Activated CD4-positive, alpha-beta memory T cell treated with anti-CD3 and anti-CD28 coated beads, Interleukin-2, amount 10 ng/mL, durations not matched to agents 7 days and 5 days (primary cell): ENCODE measurements at regions not wholly inside any gene's neighbourhood (a gene's known extent, or its start where the extent isn't known, plus 50 kb on each side); places are given as distances from the start of the nearest gene placed in this dataset.

Experiments
- CTCF ChIA-PET: fragments of 350-600 bp; sonication (Branson Sonifier 250); formaldehyde crosslinking; loops from one replicate; lab custom pipeline; 2021; ENCODE audit warnings: antibody characterized with exemption, inconsistent platforms; lab: Charles Lee
- POLR2A ChIA-PET: fragments of 350-600 bp; sonication (Branson Sonifier 250); formaldehyde crosslinking; loops from one replicate; lab custom pipeline; 2021; ENCODE audit warnings: antibody characterized with exemption; lab: Charles Lee
- DNase-seq: peaks from one replicate; pipeline ENCODE4 v3.0.0-alpha.2; 2020
- H3K27ac Mint-ChIP-seq: one replicate; pipeline ENCODE4 v1.8.0; 2021; ENCODE audit warnings: mild to moderate bottlenecking, mixed read lengths
- H3K27me3 Mint-ChIP-seq: one replicate; pipeline ENCODE4 v1.8.0; 2021; ENCODE audit warnings: mixed read lengths
- H3K36me3 Mint-ChIP-seq: one replicate; pipeline ENCODE4 v1.8.0; 2021; ENCODE audit warnings: low read depth, mixed read lengths
- H3K4me1 Mint-ChIP-seq: one replicate; pipeline ENCODE4 v1.8.0; 2021; ENCODE audit warnings: mixed read lengths
- H3K4me3 Mint-ChIP-seq: one replicate; pipeline ENCODE4 v1.8.0; 2021; ENCODE audit warnings: mild to moderate bottlenecking, mixed read lengths
- H3K9me3 Mint-ChIP-seq: one replicate; pipeline ENCODE4 v1.8.0; 2021; ENCODE audit warnings: mixed read lengths

GRCh38 chr5:35363387-35363965, 133.2 kb upstream of the PRLR start:
- ChIA-PET POLR2A (no interaction called here), CTCF (no interaction called here)
- no peaks in the 10 kb centered on the region for H3K4me1 Mint-ChIP-seq

GRCh38 chr5:35362772-35363171, 132.5 kb upstream of the PRLR start:
- Mint-ChIP-seq H3K9me3 (no peaks in the 10 kb centered on the region), H3K27ac (no peak overlapping the region), H3K27me3 (peaks cover 10% of the 10 kb centered on the region), H3K36me3 (no peaks in the 10 kb centered on the region), H3K4me1 (no peaks in the 10 kb centered on the region), H3K4me3 (no peak overlapping the region)
- POLR2A ChIA-PET: no interaction called here
- CTCF ChIA-PET: no interaction called here
- no peak for DNase-seq

More at GRCh38 chr5:35363387-35363965, 133.2 kb upstream of the PRLR start:
- Mint-ChIP-seq H3K4me3 (no peak overlapping the region), H3K27ac (no peak overlapping the region), H3K9me3 (no peaks in the 10 kb centered on the region), H3K27me3 (peaks cover 10% of the 10 kb centered on the region), H3K36me3 (no peaks in the 10 kb centered on the region)
- DNase-seq: no peak

GRCh38 chr5:35360671-35361070, 130.4 kb upstream of the PRLR start:
- Mint-ChIP-seq H3K4me1 (no peaks in the 10 kb centered on the region), H3K27me3 (peaks cover 2% of the 10 kb centered on the region), H3K27ac (no peak overlapping the region), H3K4me3 (no peak overlapping the region), H3K36me3 (no peaks in the 10 kb centered on the region), H3K9me3 (no peaks in the 10 kb centered on the region)
- ChIA-PET CTCF (no interaction called here), POLR2A (no interaction called here)
- DNase-seq: no peak

GRCh38 chr5:35359859-35360258, 129.6 kb upstream of the PRLR start:
- H3K27me3 Mint-ChIP-seq: peaks cover 2% of the 10 kb centered on the region
- no peaks in the 10 kb centered on the region for H3K9me3 Mint-ChIP-seq
- no peak overlapping the region for H3K27ac Mint-ChIP-seq
- ChIA-PET POLR2A (no interaction called here), CTCF (no interaction called here)
- H3K4me3 Mint-ChIP-seq: no peak overlapping the region
- no peaks in the 10 kb centered on the region for H3K36me3 Mint-ChIP-seq
- no peaks in the 10 kb centered on the region for H3K4me1 Mint-ChIP-seq
- DNase-seq: no peak

GRCh38 chr5:35357973-35358372, 127.7 kb upstream of the PRLR start:
- Mint-ChIP-seq H3K4me1 (no peaks in the 10 kb centered on the region), H3K27me3 (peaks cover 2% of the 10 kb centered on the region), H3K27ac (no peak overlapping the region), H3K9me3 (peaks cover 2% of the 10 kb centered on the region), H3K36me3 (no peaks in the 10 kb centered on the region), H3K4me3 (no peak overlapping the region)
- ChIA-PET POLR2A (no interaction called here), CTCF (no interaction called here)
- DNase-seq: no peak

- CTCF ChIA-PET: no interaction called here
- DNase-seq: no peak
- Mint-ChIP-seq H3K27ac (no peak overlapping the region), H3K4me1 (no peaks in the 10 kb centered on the region), H3K27me3 (no peaks in the 10 kb centered on the region), H3K4me3 (no peak overlapping the region), H3K9me3 (peaks cover 12% of the 10 kb centered on the region), H3K36me3 (no peaks in the 10 kb centered on the region)
- POLR2A ChIA-PET: no interaction called here
Observed at GRCh38 chr5:35356725-35357124, 126.4 kb upstream of the PRLR start.

GRCh38 chr5:35354751-35355150, 124.5 kb upstream of the PRLR start:
- CTCF ChIA-PET: no interaction called here
- DNase-seq: no peak
- H3K27ac Mint-ChIP-seq: no peak overlapping the region
- peaks cover 15% of the 10 kb centered on the region for H3K9me3 Mint-ChIP-seq
- POLR2A ChIA-PET: no interaction called here
- H3K36me3 Mint-ChIP-seq: no peaks in the 10 kb centered on the region
- no peak overlapping the region for H3K4me3 Mint-ChIP-seq
- H3K27me3 Mint-ChIP-seq: peaks cover 2% of the 10 kb centered on the region
- H3K4me1 Mint-ChIP-seq: no peaks in the 10 kb centered on the region

- CTCF ChIA-PET: no interaction called here
Observed at GRCh38 chr5:35345222-35345621, 114.9 kb upstream of the PRLR start.

GRCh38 chr5:35342664-35343063, 112.4 kb upstream of the PRLR start:
- H3K4me3 Mint-ChIP-seq: no peak overlapping the region
- H3K27ac Mint-ChIP-seq: no peak overlapping the region
- H3K36me3 Mint-ChIP-seq: no peaks in the 10 kb centered on the region
- H3K4me1 Mint-ChIP-seq: no peaks in the 10 kb centered on the region
- H3K9me3 Mint-ChIP-seq: no peaks in the 10 kb centered on the region
- peaks cover 2% of the 10 kb centered on the region for H3K27me3 Mint-ChIP-seq
- no peak for DNase-seq
- CTCF ChIA-PET: no interaction called here
- POLR2A ChIA-PET: no interaction called here

More at GRCh38 chr5:35345222-35345621, 114.9 kb upstream of the PRLR start:
- no peak overlapping the region for H3K4me3 Mint-ChIP-seq
- no peak overlapping the region for H3K27ac Mint-ChIP-seq
- DNase-seq: no peak
- no peaks in the 10 kb centered on the region for H3K36me3 Mint-ChIP-seq
- peaks cover 3% of the 10 kb centered on the region for H3K9me3 Mint-ChIP-seq
- H3K27me3 Mint-ChIP-seq: peaks cover 2% of the 10 kb centered on the region
- no peaks in the 10 kb centered on the region for H3K4me1 Mint-ChIP-seq
- POLR2A ChIA-PET: no interaction called here

- Mint-ChIP-seq H3K4me3 (no peak overlapping the region), H3K9me3 (no peaks in the 10 kb centered on the region), H3K27me3 (peaks cover 2% of the 10 kb centered on the region)
Observed at GRCh38 chr5:35341189-35341588, 110.9 kb upstream of the PRLR start.

GRCh38 chr5:35339616-35340100, 109.4 kb upstream of the PRLR start:
- ChIA-PET POLR2A (no interaction called here), CTCF (no interaction called here)

More at GRCh38 chr5:35341189-35341588, 110.9 kb upstream of the PRLR start:
- no peak for DNase-seq
- Mint-ChIP-seq H3K27ac (no peak overlapping the region), H3K36me3 (no peaks in the 10 kb centered on the region), H3K4me1 (no peaks in the 10 kb centered on the region)
- POLR2A ChIA-PET: no interaction called here
- CTCF ChIA-PET: no interaction called here

GRCh38 chr5:35339006-35339405, 108.7 kb upstream of the PRLR start:
- no peaks in the 10 kb centered on the region for H3K36me3 Mint-ChIP-seq
- H3K4me3 Mint-ChIP-seq: no peak overlapping the region
- POLR2A ChIA-PET: no interaction called here
- H3K4me1 Mint-ChIP-seq: no peaks in the 10 kb centered on the region
- CTCF ChIA-PET: no interaction called here
- peaks cover 2% of the 10 kb centered on the region for H3K27me3 Mint-ChIP-seq
- DNase-seq: no peak
- no peak overlapping the region for H3K27ac Mint-ChIP-seq
- H3K9me3 Mint-ChIP-seq: no peaks in the 10 kb centered on the region

More at GRCh38 chr5:35339616-35340100, 109.4 kb upstream of the PRLR start:
- no peak for DNase-seq
- H3K4me3 Mint-ChIP-seq: no peak overlapping the region
- peaks cover 2% of the 10 kb centered on the region for H3K27me3 Mint-ChIP-seq
- H3K27ac Mint-ChIP-seq: no peak overlapping the region
- H3K4me1 Mint-ChIP-seq: no peaks in the 10 kb centered on the region
- no peaks in the 10 kb centered on the region for H3K36me3 Mint-ChIP-seq
- H3K9me3 Mint-ChIP-seq: no peaks in the 10 kb centered on the region

- Mint-ChIP-seq H3K4me3 (no peak overlapping the region), H3K27me3 (peaks cover 2% of the 10 kb centered on the region), H3K27ac (no peak overlapping the region), H3K4me1 (no peaks in the 10 kb centered on the region), H3K9me3 (no peaks in the 10 kb centered on the region), H3K36me3 (no peaks in the 10 kb centered on the region)
- ChIA-PET CTCF (no interaction called here), POLR2A (no interaction called here)
- no peak for DNase-seq
Observed at GRCh38 chr5:35338157-35338453, 107.8 kb upstream of the PRLR start.

- H3K27ac Mint-ChIP-seq: no peak overlapping the region
- H3K4me1 Mint-ChIP-seq: no peaks in the 10 kb centered on the region
- H3K4me3 Mint-ChIP-seq: no peak overlapping the region
- peaks cover 2% of the 10 kb centered on the region for H3K27me3 Mint-ChIP-seq
- ChIA-PET CTCF (no interaction called here), POLR2A (no interaction called here)
- no peaks in the 10 kb centered on the region for H3K36me3 Mint-ChIP-seq
- H3K9me3 Mint-ChIP-seq: no peaks in the 10 kb centered on the region
- no peak for DNase-seq
Observed at GRCh38 chr5:35337340-35338156, 107.3 kb upstream of the PRLR start.
